SIG-M5 treated with dmso at 0.1 percent for 504 hours (cell line): ENCODE measurements at regions not wholly inside any gene's neighbourhood (a gene's known extent, or its start where the extent isn't known, plus 50 kb on each side); places are given as distances from the start of the nearest gene placed in this dataset.
A peak's percentile ranks its signal among the peaks of the same experiment; 100 is the strongest.
"Not testable (repeated sequence)": the region's sequence is repeated elsewhere in the genome, so short reads cannot be mapped to it uniquely, and the experiment has no call there.

Source experiments
- DNase-seq: peaks from one replicate; lab custom pipeline; 2025; ENCODE audit not compliant: unreplicated experiment; lab: John Stamatoyannopoulos, UW

GRCh38 chr3:35413483-35413882 lies 225.8 kb upstream of the ARPP21 start:
- no peak for DNase-seq

- DNase-seq: no peak
Observed at GRCh38 chr3:35417080-35417479, 222.2 kb upstream of the ARPP21 start.

GRCh38 chr3:35422101-35422500 lies 217.2 kb upstream of the ARPP21 start:
- no peak for DNase-seq

GRCh38 chr3:35422836-35423601 lies 216.3 kb upstream of the ARPP21 start:
- DNase-seq: peak; percentile 71

- no peak for DNase-seq
Observed at GRCh38 chr3:35426366-35426958, 212.9 kb upstream of the ARPP21 start.

GRCh38 chr3:35437381-35437780 lies 201.9 kb upstream of the ARPP21 start:
- no peak for DNase-seq

GRCh38 chr3:35438101-35438500 lies 201.2 kb upstream of the ARPP21 start:
- no peak for DNase-seq

- DNase-seq: no peak
Observed at GRCh38 chr3:35439663-35440062, 199.7 kb upstream of the ARPP21 start.

- no peak for DNase-seq
Observed at GRCh38 chr3:35440826-35441225, 198.5 kb upstream of the ARPP21 start.

- no peak for DNase-seq
Observed at GRCh38 chr3:35446896-35447295, 192.4 kb upstream of the ARPP21 start.

GRCh38 chr3:35448121-35448520 lies 191.2 kb upstream of the ARPP21 start:
- no peak for DNase-seq

GRCh38 chr3:35448681-35449080 lies 190.6 kb upstream of the ARPP21 start:
- DNase-seq: no peak

- DNase-seq: not testable (repeated sequence)
Observed at GRCh38 chr3:35454819-35455218, 184.5 kb upstream of the ARPP21 start.

- DNase-seq: no peak
Observed at GRCh38 chr3:35473956-35474355, 165.4 kb upstream of the ARPP21 start.

GRCh38 chr3:35482566-35482965 lies 156.8 kb upstream of the ARPP21 start:
- DNase-seq: not testable (repeated sequence)

GRCh38 chr3:35483131-35483530 lies 156.2 kb upstream of the ARPP21 start:
- DNase-seq: no peak

- DNase-seq: no peak
Observed at GRCh38 chr3:35484929-35485530, 154.3 kb upstream of the ARPP21 start.

GRCh38 chr3:35486295-35486694 lies 153.0 kb upstream of the ARPP21 start:
- no peak for DNase-seq

- DNase-seq: no peak
Observed at GRCh38 chr3:35487376-35487775, 151.9 kb upstream of the ARPP21 start.

GRCh38 chr3:35488526-35488925 lies 150.8 kb upstream of the ARPP21 start:
- DNase-seq: no peak

GRCh38 chr3:35492841-35493240 lies 146.5 kb upstream of the ARPP21 start:
- no peak for DNase-seq

GRCh38 chr3:35498506-35499210 lies 140.7 kb upstream of the ARPP21 start:
- DNase-seq: peak; percentile 47
